K562 (cell line): ENCODE measurements at regions not wholly inside any gene's neighbourhood (a gene's known extent, or its start where the extent isn't known, plus 50 kb on each side); places are given as distances from the start of the nearest gene placed in this dataset.

Experiments
- ATAC-seq: fragments of 200-7000 bp; cut with Tn5 transposase; 3 replicates; pipeline ENCODE4 v1.9.1; 2020; ENCODE audit warnings: moderate library complexity
- BruUV-seq: library from RNA; stranded (reverse); fragments of 400-500 nt; replicated peaks from 2 replicates; lab custom pipeline; 2021; lab: Mats Ljungman, UMichigan
- CTCF ChIA-PET: fragments of 300-600 bp; formaldehyde crosslinking; extraction: SDS; loops from one replicate; lab custom pipeline; 2021; ENCODE audit warnings: low intra/inter-chr PET ratio; lab: Yijun Ruan, JAX
- POLR2A ChIA-PET: fragments of 300-600, 350-650 bp; sonication (Branson Sonifier 250); formaldehyde crosslinking; extraction: SDS; loops from one replicate; lab custom pipeline; 2021; ENCODE audit warnings: antibody characterized with exemption, inconsistent platforms; lab: Yijun Ruan, JAX
- DNase-seq, 4 experiments: peaks; one replicate each; pipeline versions ENCODE4 v3.0.0 to v3.0.0-alpha.2; 2011 to 2018; ENCODE audit warnings: low spot score in 3 of 4, mixed read lengths in 3 of 4; ENCODE audit errors: extremely low read depth in 1 of 4
- FAIRE-seq: peaks from 2 replicates; lab custom pipeline; 2011; peaks lifted over from hg19 to GRCh38; lab: Jason Lieb, UNC
- H2AFZ ChIP-seq: 2 replicates; pipeline ENCODE4 v1.6.0; 2011; ENCODE audit warnings: low read depth, low read length, control low read depth, inconsistent platforms
- H3K27ac ChIP-seq: fragments of 200-600 bp; 3 replicates; pipeline ENCODE4 v1.8.0; 2011; ENCODE audit warnings: low read depth, mild to moderate bottlenecking, control low read depth, inconsistent platforms, low read length, moderate library complexity, mixed read lengths; ENCODE audit errors: extremely low read depth
- H3K27me3 ChIP-seq, 2 experiments: fragments of 300-600 bp in 1 of 2; 2 replicates in 1 of 2; 3 replicates in 1 of 2; pipeline versions ENCODE4 v1.6.0 to v1.8.0; 2011; ENCODE audit warnings: inconsistent platforms in 2 of 2, low read length in 2 of 2, mild to moderate bottlenecking in 1 of 2, mixed read lengths in 1 of 2, moderate library complexity in 1 of 2; ENCODE audit not compliant: control insufficient read depth in 2 of 2, insufficient read depth in 2 of 2
- H3K36me3 ChIP-seq: fragments of 300-600 bp; 3 replicates; pipeline ENCODE4 v1.8.0; 2011; ENCODE audit warnings: mild to moderate bottlenecking, low read length, inconsistent platforms; ENCODE audit not compliant: control insufficient read depth, insufficient read depth
- H3K4me1 ChIP-seq, 2 experiments: fragments of 200-600 bp in 1 of 2; replicated peaks in 1 of 2; 2 replicates in 1 of 2; 3 replicates in 1 of 2; pipeline versions ENCODE4 v1.5.1 to v1.8.0; 2011; ENCODE audit warnings: inconsistent platforms in 2 of 2, low read length in 2 of 2, mild to moderate bottlenecking in 1 of 2, mixed read lengths in 1 of 2, moderate library complexity in 1 of 2; ENCODE audit not compliant: control insufficient read depth in 2 of 2, insufficient read depth in 2 of 2
- H3K4me2 ChIP-seq: 2 replicates; pipeline ENCODE4 v1.6.1; 2011; ENCODE audit warnings: low read length, control low read depth, inconsistent platforms, mixed read lengths; ENCODE audit not compliant: insufficient read depth
- H3K4me3 ChIP-seq: fragments of 200-600 bp; sonication (generic), shearing (Covaris generic); 2 replicates; pipeline ENCODE4 v1.5.1; 2016; ENCODE audit warnings: control low read depth, inconsistent platforms
- H3K79me2 ChIP-seq: fragments of 200-600 bp; 3 replicates; pipeline ENCODE4 v1.8.0; 2011; ENCODE audit warnings: low read length, inconsistent platforms; ENCODE audit not compliant: control insufficient read depth, insufficient read depth
- H3K9ac ChIP-seq, 2 experiments: 2 replicates each; pipeline versions ENCODE4 v1.6.0 to v1.6.1; 2011; ENCODE audit warnings: low read depth in 2 of 2, low read length in 2 of 2, control low read depth in 1 of 2, inconsistent platforms in 1 of 2, mild to moderate bottlenecking in 1 of 2, mixed read lengths in 1 of 2; ENCODE audit not compliant: insufficient read depth in 1 of 2
- H3K9me1 ChIP-seq: one replicate; pipeline ENCODE4 v1.6.0; 2011; ENCODE audit warnings: inconsistent platforms, mild to moderate bottlenecking, low read length, moderate library complexity; ENCODE audit not compliant: control insufficient read depth, insufficient read depth
- H3K9me3 ChIP-seq: replicated peaks from 2 replicates; pipeline ENCODE4 v1.5.1; 2011; ENCODE audit warnings: low read depth, low read length, inconsistent platforms; ENCODE audit not compliant: control insufficient read depth, insufficient read depth
- H4K20me1 ChIP-seq: replicated peaks from 2 replicates; pipeline ENCODE4 v1.6.1; 2011; ENCODE audit warnings: low read length, inconsistent platforms, mixed read lengths; ENCODE audit not compliant: control insufficient read depth, insufficient read depth
- PCBP1 ChIP-seq: fragments of 200-400 bp; formaldehyde crosslinking; IDR thresholded peaks from 2 replicates; pipeline ENCODE4 v1.6.1; 2018; ENCODE audit warnings: mild to moderate bottlenecking, low read depth, low read length; ENCODE audit not compliant: poor library complexity, severe bottlenecking
- PCBP2 ChIP-seq: fragments of 200-400 bp; formaldehyde crosslinking; IDR thresholded peaks from 2 replicates; pipeline ENCODE4 v1.6.1; 2018; ENCODE audit warnings: low read length, low read depth, mild to moderate bottlenecking, moderate library complexity; ENCODE audit not compliant: poor library complexity, severe bottlenecking
- ZZZ3 ChIP-seq: fragments of 450-650 bp; IDR thresholded peaks from 2 replicates; pipeline ENCODE4 v1.6.1; 2016; ENCODE audit warnings: antibody characterized with exemption, mild to moderate bottlenecking, moderate library complexity
- WGBS: fragments of 100-300 bp; shearing (Covaris generic); methylation state at CpG from one replicate; pipeline ENCODE4 v1.1.6; 2016; ENCODE audit warnings: low coverage, mixed read lengths; ENCODE audit not compliant: insufficient coverage; ENCODE audit errors: missing lambda C conversion rate; 5-methylcytosine and 5-hydroxymethylcytosine counted together
- in situ Hi-C: fragments of 300-500 bp; cut with MboI; formaldehyde crosslinking; loops from 4 replicates; pipeline ENCODE4 v1.15.0; 2018; ENCODE audit warnings: inconsistent platforms, mixed read lengths
- intact Hi-C: fragments of 100-400 bp; cut with micrococcal nuclease; formaldehyde crosslinking; loops from 2 replicates; pipeline ENCODE4 v1.14.2; 2022
- TF ChIP-seq, protein P1 (sequence below): sonication (generic); formaldehyde crosslinking; IDR thresholded peaks from 2 replicates; pipeline ENCODE4 v1.8.0; 2022; ENCODE audit warnings: mild to moderate bottlenecking, missing genetic modification reagents
- TF ChIP-seq, protein P2 (sequence below): sonication (generic); formaldehyde crosslinking; IDR thresholded peaks from 2 replicates; pipeline ENCODE4 v1.8.1; 2023; ENCODE audit warnings: mild to moderate bottlenecking, missing genetic modification reagents

DNA sequence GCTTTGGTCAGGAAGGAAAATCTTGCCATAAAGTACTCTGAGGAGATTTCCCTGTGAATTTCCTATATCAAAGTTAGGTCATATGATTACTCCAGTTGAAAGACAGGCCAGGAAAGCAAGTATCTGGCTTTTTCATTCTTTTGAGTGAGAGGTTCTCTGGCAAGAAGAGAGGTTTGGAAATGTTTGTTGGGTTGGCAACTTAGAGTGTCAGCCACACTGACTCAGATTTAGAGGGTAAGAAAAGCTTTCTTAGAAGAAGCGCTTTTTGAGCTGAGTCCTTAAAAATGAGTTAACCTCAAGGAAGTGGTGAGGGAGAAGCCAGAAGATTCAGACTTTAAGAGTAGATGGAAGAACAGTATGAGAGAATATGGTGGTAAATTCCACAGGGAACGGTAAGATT, 86.1 kb upstream of the BDNF start (continued):
- TF ChIP-seq, protein P1, sequence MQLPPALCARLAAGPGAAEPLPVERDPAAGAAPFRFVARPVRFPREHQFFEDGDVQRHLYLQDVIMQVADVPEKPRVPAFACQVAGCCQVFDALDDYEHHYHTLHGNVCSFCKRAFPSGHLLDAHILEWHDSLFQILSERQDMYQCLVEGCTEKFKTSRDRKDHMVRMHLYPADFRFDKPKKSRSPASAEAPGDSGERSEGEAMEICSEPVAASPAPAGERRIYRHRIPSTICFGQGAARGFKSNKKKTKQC (CRISPR knock-in tag), result no peak
- no peak for TF ChIP-seq ZZZ3

DNA sequence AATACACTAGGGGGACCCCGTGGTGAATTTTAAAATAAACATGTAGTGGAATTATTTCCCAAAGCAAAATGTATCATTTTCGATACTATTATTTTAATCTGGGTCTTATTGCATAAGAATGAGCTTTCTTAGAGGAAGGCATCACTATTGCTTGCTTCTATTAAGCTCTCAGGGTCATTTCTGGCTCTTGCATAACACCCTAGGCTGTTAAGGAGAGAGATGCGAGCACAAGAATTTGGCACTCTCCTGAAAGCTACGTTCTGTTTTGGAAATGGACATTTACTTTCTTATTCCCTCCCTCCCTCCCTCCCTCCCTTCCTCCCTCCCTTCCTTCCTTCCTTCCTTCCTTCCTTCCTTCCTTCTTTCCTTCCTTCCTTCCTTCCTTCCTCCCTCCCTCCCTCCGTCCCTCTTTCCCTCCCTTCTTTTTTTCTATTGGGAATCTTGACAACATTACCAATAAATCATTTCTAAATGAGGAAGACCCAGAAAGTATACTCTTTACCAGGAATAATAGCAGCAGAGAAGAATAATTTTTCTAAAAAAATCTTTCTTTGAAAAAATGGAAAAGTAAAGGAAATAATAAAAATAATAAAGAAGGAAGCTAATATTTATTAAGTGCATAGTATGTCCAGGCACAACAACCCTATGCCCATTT, 83.6 kb upstream of the BDNF start:
- Histone ChIP-seq H3K4me3 (no peak overlapping the region), H3K9me3 (no peaks in the 10 kb centered on the region), H3K36me3 (no peaks in the 10 kb centered on the region), H3K4me2 (no peak overlapping the region), H3K4me1 (no peaks in the 10 kb centered on the region), H3K27me3 (no peaks in the 10 kb centered on the region), H3K79me2 (no peaks in the 10 kb centered on the region), H3K9ac (no peak overlapping the region), H3K27ac (no peak overlapping the region), H2AFZ (no peak overlapping the region), H4K20me1 (no peaks in the 10 kb centered on the region), H3K9me1 (no peaks in the 10 kb centered on the region)
- FAIRE-seq, result no peak
- ChIA-PET POLR2A (no interaction called here), CTCF (no interaction called here)
- 3% methylated on average over 5 of the region's 5 CpGs for WGBS
- intact Hi-C loops (no loop called here), in situ Hi-C loops (no loop called here)
- DNase-seq, result no peak
- TF ChIP-seq, protein P2, sequence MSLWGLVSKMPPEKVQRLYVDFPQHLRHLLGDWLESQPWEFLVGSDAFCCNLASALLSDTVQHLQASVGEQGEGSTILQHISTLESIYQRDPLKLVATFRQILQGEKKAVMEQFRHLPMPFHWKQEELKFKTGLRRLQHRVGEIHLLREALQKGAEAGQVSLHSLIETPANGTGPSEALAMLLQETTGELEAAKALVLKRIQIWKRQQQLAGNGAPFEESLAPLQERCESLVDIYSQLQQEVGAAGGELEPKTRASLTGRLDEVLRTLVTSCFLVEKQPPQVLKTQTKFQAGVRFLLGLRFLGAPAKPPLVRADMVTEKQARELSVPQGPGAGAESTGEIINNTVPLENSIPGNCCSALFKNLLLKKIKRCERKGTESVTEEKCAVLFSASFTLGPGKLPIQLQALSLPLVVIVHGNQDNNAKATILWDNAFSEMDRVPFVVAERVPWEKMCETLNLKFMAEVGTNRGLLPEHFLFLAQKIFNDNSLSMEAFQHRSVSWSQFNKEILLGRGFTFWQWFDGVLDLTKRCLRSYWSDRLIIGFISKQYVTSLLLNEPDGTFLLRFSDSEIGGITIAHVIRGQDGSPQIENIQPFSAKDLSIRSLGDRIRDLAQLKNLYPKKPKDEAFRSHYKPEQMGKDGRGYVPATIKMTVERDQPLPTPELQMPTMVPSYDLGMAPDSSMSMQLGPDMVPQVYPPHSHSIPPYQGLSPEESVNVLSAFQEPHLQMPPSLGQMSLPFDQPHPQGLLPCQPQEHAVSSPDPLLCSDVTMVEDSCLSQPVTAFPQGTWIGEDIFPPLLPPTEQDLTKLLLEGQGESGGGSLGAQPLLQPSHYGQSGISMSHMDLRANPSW (CRISPR knock-in tag), result no peak
- peak; percentile 93 for TF ChIP-seq PCBP2
- peak; percentile 87 for TF ChIP-seq PCBP1
- no TSS peak for BruUV-seq
- no peak for ATAC-seq
